Ishikawa (cell line): ENCODE measurements at regions not wholly inside any gene's neighbourhood (a gene's known extent, or its start where the extent isn't known, plus 50 kb on each side); places are given as distances from the start of the nearest gene placed in this dataset.

ENCODE experiments used
- CEBPB ChIP-seq: IDR thresholded peaks from 2 replicates; pipeline ENCODE4 v1.6.1; 2012
- CREB1 ChIP-seq: IDR thresholded peaks from 2 replicates; pipeline ENCODE4 v1.6.1; 2012; ENCODE audit warnings: low read depth
- EGR1 ChIP-seq: IDR thresholded peaks from 2 replicates; pipeline ENCODE4 v1.6.1; 2012
- EP300 ChIP-seq: IDR thresholded peaks from 2 replicates; pipeline ENCODE4 v1.6.1; 2012; ENCODE audit warnings: borderline replicate concordance
- FOXM1 ChIP-seq: IDR thresholded peaks from 2 replicates; pipeline ENCODE4 v1.6.1; 2012; ENCODE audit warnings: low read depth, borderline replicate concordance
- MAX ChIP-seq: IDR thresholded peaks from 2 replicates; pipeline ENCODE4 v1.6.1; 2012
- NFIC ChIP-seq: IDR thresholded peaks from 2 replicates; pipeline ENCODE4 v1.6.1; 2012
- RAD21 ChIP-seq: IDR thresholded peaks from 2 replicates; pipeline ENCODE4 v1.6.1; 2012; ENCODE audit warnings: low read depth
- TAF1 ChIP-seq: IDR thresholded peaks from 2 replicates; pipeline ENCODE4 v1.6.1; 2012; ENCODE audit warnings: low read depth, mild to moderate bottlenecking
- TCF12 ChIP-seq: IDR thresholded peaks from 2 replicates; pipeline ENCODE4 v1.6.1; 2012; ENCODE audit warnings: low read depth
- TEAD4 ChIP-seq: IDR thresholded peaks from 2 replicates; pipeline ENCODE4 v1.6.1; 2012
- USF1 ChIP-seq: IDR thresholded peaks from 2 replicates; pipeline ENCODE4 v1.6.1; 2012
- YY1 ChIP-seq: IDR thresholded peaks from 2 replicates; pipeline ENCODE4 v1.6.1; 2012; ENCODE audit warnings: low read depth
- ZBTB7A ChIP-seq: IDR thresholded peaks from 2 replicates; pipeline ENCODE4 v1.6.1; 2012; ENCODE audit warnings: low read depth
- TF ChIP-seq, protein P1 (sequence below): IDR thresholded peaks from 2 replicates; pipeline ENCODE4 v1.6.1; 2012; ENCODE audit warnings: low read depth, mild to moderate bottlenecking

GRCh38 chr1:242847390-242847993 is 323.0 kb upstream of the PLD5 start:
- TF ChIP-seq TAF1 (no peak), USF1 (no peak)
- TF ChIP-seq, protein P1, sequence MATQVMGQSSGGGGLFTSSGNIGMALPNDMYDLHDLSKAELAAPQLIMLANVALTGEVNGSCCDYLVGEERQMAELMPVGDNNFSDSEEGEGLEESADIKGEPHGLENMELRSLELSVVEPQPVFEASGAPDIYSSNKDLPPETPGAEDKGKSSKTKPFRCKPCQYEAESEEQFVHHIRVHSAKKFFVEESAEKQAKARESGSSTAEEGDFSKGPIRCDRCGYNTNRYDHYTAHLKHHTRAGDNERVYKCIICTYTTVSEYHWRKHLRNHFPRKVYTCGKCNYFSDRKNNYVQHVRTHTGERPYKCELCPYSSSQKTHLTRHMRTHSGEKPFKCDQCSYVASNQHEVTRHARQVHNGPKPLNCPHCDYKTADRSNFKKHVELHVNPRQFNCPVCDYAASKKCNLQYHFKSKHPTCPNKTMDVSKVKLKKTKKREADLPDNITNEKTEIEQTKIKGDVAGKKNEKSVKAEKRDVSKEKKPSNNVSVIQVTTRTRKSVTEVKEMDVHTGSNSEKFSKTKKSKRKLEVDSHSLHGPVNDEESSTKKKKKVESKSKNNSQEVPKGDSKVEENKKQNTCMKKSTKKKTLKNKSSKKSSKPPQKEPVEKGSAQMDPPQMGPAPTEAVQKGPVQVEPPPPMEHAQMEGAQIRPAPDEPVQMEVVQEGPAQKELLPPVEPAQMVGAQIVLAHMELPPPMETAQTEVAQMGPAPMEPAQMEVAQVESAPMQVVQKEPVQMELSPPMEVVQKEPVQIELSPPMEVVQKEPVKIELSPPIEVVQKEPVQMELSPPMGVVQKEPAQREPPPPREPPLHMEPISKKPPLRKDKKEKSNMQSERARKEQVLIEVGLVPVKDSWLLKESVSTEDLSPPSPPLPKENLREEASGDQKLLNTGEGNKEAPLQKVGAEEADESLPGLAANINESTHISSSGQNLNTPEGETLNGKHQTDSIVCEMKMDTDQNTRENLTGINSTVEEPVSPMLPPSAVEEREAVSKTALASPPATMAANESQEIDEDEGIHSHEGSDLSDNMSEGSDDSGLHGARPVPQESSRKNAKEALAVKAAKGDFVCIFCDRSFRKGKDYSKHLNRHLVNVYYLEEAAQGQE, result peak; percentile 81

DNA sequence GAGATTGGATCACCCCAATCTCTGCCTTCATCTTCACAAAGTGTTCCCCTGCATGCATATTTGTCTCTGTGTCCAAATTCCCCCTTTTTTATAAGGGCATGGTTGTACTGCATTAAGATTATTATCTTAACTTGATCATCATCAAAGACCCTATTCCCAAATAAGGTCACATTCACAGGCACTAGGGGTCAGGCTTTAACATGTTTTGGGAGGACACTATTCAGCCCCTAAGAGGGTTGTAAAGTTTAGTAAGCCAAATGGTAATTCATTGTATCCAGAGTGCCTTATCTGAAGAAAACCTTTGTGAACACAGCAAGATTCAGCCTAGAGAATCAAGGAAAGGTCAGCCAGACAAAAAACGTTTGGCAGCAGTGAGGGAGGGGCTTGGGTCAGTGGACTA is 317.6 kb upstream of the PLD5 start:
- no peak for TF ChIP-seq YY1

DNA sequence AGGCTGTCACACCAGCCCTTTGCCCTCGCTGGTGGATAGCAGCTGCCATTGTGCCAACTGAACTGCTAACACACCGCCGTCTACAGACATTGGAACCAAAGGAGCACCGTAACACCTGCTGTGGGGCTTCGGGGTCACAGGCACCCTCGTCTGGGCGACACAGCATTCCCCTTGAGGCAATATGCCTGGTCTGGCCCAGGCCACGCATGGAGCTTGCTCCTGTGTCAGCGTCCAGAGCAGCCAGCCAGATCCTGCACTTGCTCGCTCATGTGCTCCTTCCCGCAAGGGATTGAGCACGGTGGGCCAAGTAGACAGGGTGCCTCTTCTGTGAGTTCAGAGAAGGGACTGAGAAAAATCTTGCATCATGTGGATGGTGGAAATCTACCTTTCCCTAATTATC is 314.6 kb upstream of the PLD5 start:
- no peak for TF ChIP-seq CREB1
- no peak for TF ChIP-seq NFIC
- no peak for TF ChIP-seq EP300
- no peak for TF ChIP-seq TCF12
- no peak for TF ChIP-seq ZBTB7A
- TF ChIP-seq FOXM1, result no peak
- no peak for TF ChIP-seq YY1
- TF ChIP-seq, protein P1, result no peak
- no peak for TF ChIP-seq CEBPB
- no peak for TF ChIP-seq USF1
- no peak for TF ChIP-seq MAX
- no peak for TF ChIP-seq TEAD4
- no peak for TF ChIP-seq RAD21
- no peak for TF ChIP-seq EGR1
- TF ChIP-seq TAF1, result no peak

GRCh38 chr1:242836423-242836822 is 311.9 kb upstream of the PLD5 start:
- TF ChIP-seq TEAD4 (no peak), EGR1 (no peak), MAX (no peak), RAD21 (no peak), EP300 (no peak), TAF1 (no peak), TCF12 (no peak), CREB1 (no peak), ZBTB7A (no peak), YY1 (no peak), FOXM1 (no peak), NFIC (no peak), CEBPB (no peak), USF1 (no peak)
- TF ChIP-seq, protein P1, result no peak

DNA sequence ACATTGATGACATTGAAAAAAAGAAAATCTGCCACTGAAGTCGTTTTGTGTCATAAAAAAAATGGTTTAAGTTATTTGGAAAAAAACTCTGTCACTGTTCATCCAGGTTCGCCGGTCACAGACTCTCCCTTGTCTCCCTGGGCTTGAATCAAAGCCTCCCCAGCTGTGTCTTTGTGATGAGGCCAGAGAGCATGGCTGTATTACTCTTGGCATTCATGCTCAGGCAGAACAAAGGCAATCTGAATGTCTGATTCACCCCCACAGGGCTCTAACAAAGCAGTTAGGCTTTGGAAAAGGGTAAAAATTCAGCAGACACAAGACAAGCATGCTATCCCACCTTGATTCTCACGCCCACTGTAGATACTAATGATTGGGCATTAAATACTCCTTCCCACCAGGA is 304.3 kb upstream of the PLD5 start:
- no peak for TF ChIP-seq ZBTB7A
- no peak for TF ChIP-seq CREB1
- TF ChIP-seq EP300, result no peak
- no peak for TF ChIP-seq YY1
